Endothelial cell of umbilical vein (primary cell): ENCODE measurements at regions not wholly inside any gene's neighbourhood (a gene's known extent, or its start where the extent isn't known, plus 50 kb on each side); places are given as distances from the start of the nearest gene placed in this dataset.

ENCODE experiments used
- BruUV-seq: library from RNA; stranded (reverse); fragments of 400-500 nt; replicated peaks from 2 replicates; lab custom pipeline; 2021; lab: Mats Ljungman, UMichigan
- CTCF ChIA-PET: fragments of 300-600, 350-600 bp; sonication (Branson Sonifier 250); formaldehyde crosslinking; loops from one replicate; lab custom pipeline; 2021; ENCODE audit warnings: antibody characterized with exemption, inconsistent platforms; lab: Charles Lee
- POLR2A ChIA-PET: fragments of 300-600, 350-600 bp; sonication (Branson Sonifier 250); formaldehyde crosslinking; loops from one replicate; lab custom pipeline; 2021; ENCODE audit warnings: antibody characterized with exemption, inconsistent platforms; lab: Charles Lee
- DNase-seq: peaks from one replicate; pipeline ENCODE4 v3.0.0-alpha.2; 2011; ENCODE audit warnings: low read depth, low spot score
- FAIRE-seq: peaks from 2 replicates; lab custom pipeline; 2011; peaks lifted over from hg19 to GRCh38; lab: Jason Lieb, UNC
- H2AFZ ChIP-seq: 2 replicates; pipeline ENCODE4 v1.6.0; 2012; ENCODE audit warnings: low read depth, low read length, control low read depth, inconsistent platforms
- H3K27ac ChIP-seq: 2 replicates; pipeline ENCODE4 v1.5.1; 2011; ENCODE audit warnings: low read depth, mild to moderate bottlenecking, control low read depth, low read length, moderate library complexity; ENCODE audit not compliant: insufficient read depth
- H3K27me3 ChIP-seq, 2 experiments: 2 replicates each; pipeline versions ENCODE4 v1.6.0 to v1.6.1; 2011; ENCODE audit warnings: low read length in 2 of 2, mixed read lengths in 1 of 2; ENCODE audit not compliant: control insufficient read depth in 2 of 2, insufficient read depth in 2 of 2
- H3K36me3 ChIP-seq, 2 experiments: 2 replicates in 1 of 2; 3 replicates in 1 of 2; pipeline ENCODE4 v1.5.1; 2011; ENCODE audit warnings: low read length in 2 of 2, mild to moderate bottlenecking in 1 of 2, moderate library complexity in 1 of 2; ENCODE audit not compliant: control insufficient read depth in 2 of 2, insufficient read depth in 2 of 2; ENCODE audit errors: extremely low read depth in 1 of 2
- H3K4me1 ChIP-seq: 3 replicates; pipeline ENCODE4 v1.5.1; 2011; ENCODE audit warnings: mild to moderate bottlenecking, low read length; ENCODE audit not compliant: control insufficient read depth, insufficient read depth; ENCODE audit errors: extremely low read depth
- H3K4me2 ChIP-seq: 2 replicates; pipeline ENCODE4 v1.6.1; 2011; ENCODE audit warnings: low read length, control low read depth, mixed read lengths; ENCODE audit not compliant: insufficient read depth
- H3K4me3 ChIP-seq, 3 experiments: fragments of 200-600 bp in 1 of 3; sonication (generic), shearing (Covaris generic) in 1 of 3; replicated peaks in 1 of 3; 2 replicates each; pipeline ENCODE4 v1.5.1; 2011 to 2016; ENCODE audit warnings: control low read depth in 3 of 3, low read length in 3 of 3, mild to moderate bottlenecking in 2 of 3, inconsistent platforms in 1 of 3, low read depth in 1 of 3, moderate library complexity in 1 of 3; ENCODE audit not compliant: insufficient read depth in 1 of 3
- H3K79me2 ChIP-seq: 2 replicates; pipeline ENCODE4 v1.6.0; 2012; ENCODE audit warnings: low read length, inconsistent platforms; ENCODE audit not compliant: control insufficient read depth, insufficient read depth
- H3K9ac ChIP-seq: replicated peaks from 2 replicates; pipeline ENCODE3; 2011; ENCODE audit warnings: low read length, control low read depth; ENCODE audit not compliant: insufficient read depth; ENCODE audit errors: extremely low read depth
- H3K9me1 ChIP-seq: replicated peaks from 3 replicates; pipeline ENCODE4 v1.6.0; 2011; ENCODE audit warnings: mild to moderate bottlenecking, low read length; ENCODE audit not compliant: control insufficient read depth, insufficient read depth; ENCODE audit errors: extremely low read depth
- H3K9me3 ChIP-seq: replicated peaks from 2 replicates; pipeline ENCODE4 v1.5.1; 2012; ENCODE audit warnings: low read length, inconsistent platforms; ENCODE audit not compliant: control insufficient read depth, insufficient read depth
- H4K20me1 ChIP-seq: replicated peaks from 2 replicates; pipeline ENCODE3; 2011; ENCODE audit warnings: mild to moderate bottlenecking, low read length; ENCODE audit not compliant: control insufficient read depth, insufficient read depth; ENCODE audit errors: extremely low read depth
- CTCF ChIP-seq, 2 donors: IDR thresholded peaks; 1 replicate in 1 of 2; 2 replicates in 1 of 2; pipeline ENCODE4 v1.5.1; 2011; ENCODE audit warnings: low read length in 2 of 2, mild to moderate bottlenecking in 2 of 2, moderate library complexity in 2 of 2, control low read depth in 1 of 2, inconsistent platforms in 1 of 2, low read depth in 1 of 2; ENCODE audit not compliant: insufficient read depth in 1 of 2; ENCODE audit errors: extremely low read depth in 1 of 2
- EZH2 ChIP-seq: IDR thresholded peaks from 2 replicates; pipeline ENCODE4 v1.6.1; 2012; ENCODE audit warnings: borderline replicate concordance, low read depth, mild to moderate bottlenecking, moderate library complexity, low read length, inconsistent platforms; ENCODE audit not compliant: severe bottlenecking
- FOS ChIP-seq: IDR thresholded peaks from 2 replicates; pipeline ENCODE4 v1.6.1; 2011; ENCODE audit warnings: mild to moderate bottlenecking, low read length, moderate library complexity, borderline replicate concordance; ENCODE audit not compliant: insufficient read depth
- GATA2 ChIP-seq: IDR thresholded peaks from 2 replicates; pipeline ENCODE4 v1.7.0; 2011; ENCODE audit warnings: low read depth, mild to moderate bottlenecking, moderate library complexity, mixed read lengths, low read length; ENCODE audit not compliant: insufficient read length, insufficient read depth
- JUN ChIP-seq: IDR thresholded peaks from 2 replicates; pipeline ENCODE4 v1.6.1; 2011; ENCODE audit warnings: borderline replicate concordance, low read depth; ENCODE audit not compliant: insufficient read length, insufficient read depth
- MYC ChIP-seq: IDR thresholded peaks from one replicate; pipeline ENCODE4 v1.6.1; 2011; ENCODE audit warnings: mild to moderate bottlenecking, low read depth, low read length
- POLR2A ChIP-seq: IDR thresholded peaks from 2 replicates; pipeline ENCODE4 v1.6.1; 2012; ENCODE audit warnings: low read depth, mild to moderate bottlenecking, control low read depth, low read length
- POLR2AphosphoS5 ChIP-seq: IDR thresholded peaks from 2 replicates; pipeline ENCODE4 v1.6.1; 2012; ENCODE audit warnings: low read depth, mild to moderate bottlenecking, control low read depth, low read length, moderate library complexity; ENCODE audit not compliant: insufficient read depth
- dilution Hi-C: fragments of 300-500 bp; cut with MboI; formaldehyde crosslinking; loops from one replicate; pipeline ENCODE4 v1.15.0; 2019; ENCODE audit warnings: low sequenced_read_pairs; ENCODE audit not compliant: extremely low pct_ligation_motif_present
- intact Hi-C: fragments of 100-400 bp; cut with micrococcal nuclease; formaldehyde crosslinking; loops from one replicate; pipeline ENCODE4 v1.10.0; 2022
- TF ChIP-seq, protein P1 (sequence below): IDR thresholded peaks from 2 replicates; pipeline ENCODE4 v1.6.1; 2011; ENCODE audit not compliant: insufficient read depth, insufficient read length

GRCh38 chr6:80523010-80523409 lies 416.5 kb downstream of the BCKDHB start:
- Histone ChIP-seq H2AFZ (peak overlapping the region; percentile 92), H3K4me3 (peak overlapping the region in 1 of 3 experiments; percentile 3), H3K9me1 (no peaks in the 10 kb centered on the region), H3K27ac (peak overlapping the region; percentile 79), H3K9ac (peak overlapping the region; percentile 21), H3K4me1 (peaks cover 23% of the 10 kb centered on the region), H3K4me2 (peak overlapping the region; percentile 68), H4K20me1 (no peaks in the 10 kb centered on the region), H3K27me3 (no peaks in the 10 kb centered on the region), H3K9me3 (no peaks in the 10 kb centered on the region), H3K36me3 (no peaks in the 10 kb centered on the region), H3K79me2 (no peaks in the 10 kb centered on the region)
- POLR2A ChIA-PET = no interaction called here
- BruUV-seq = TSS peak; percentile 98
- no peak for FAIRE-seq
- no peak for DNase-seq
- dilution Hi-C loops = no loop called here
- CTCF ChIA-PET = interaction anchor here (0.7 to 3.0 kb wide), 16 partner anchors 10 to 417 kb away, joined by 3 to 30 read pairs (median 4); partner anchors contain the start of gene BCKDHB
- TF ChIP-seq EZH2 (no peak), FOS (no peak), CTCF (IDR thresholded peaks at IDR 0.05; ENCODE audit: extremely low read depth in 1 of 2, insufficient read depth in 1 of 2, low read depth in 1 of 2, low read length in 2 of 2) (no peak), GATA2 (no peak), MYC (no peak), JUN (no peak), POLR2A (no peak), POLR2AphosphoS5 (no peak)
- TF ChIP-seq, protein P1, sequence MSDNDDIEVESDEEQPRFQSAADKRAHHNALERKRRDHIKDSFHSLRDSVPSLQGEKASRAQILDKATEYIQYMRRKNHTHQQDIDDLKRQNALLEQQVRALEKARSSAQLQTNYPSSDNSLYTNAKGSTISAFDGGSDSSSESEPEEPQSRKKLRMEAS = no peak
- intact Hi-C loops = loop anchor here (1.0 to 5.0 kb wide), 6 partner anchors 68 to 1229 kb away; partner anchors contain the start of gene TENT5A
